ENCODE measurements at regions not wholly inside any gene's neighbourhood (a gene's known extent, or its start where the extent isn't known, plus 50 kb on each side); places are given as distances from the start of the nearest gene placed in this dataset.
"Not testable (repeated sequence)": the region's sequence is repeated elsewhere in the genome, so short reads cannot be mapped to it uniquely, and the experiment has no call there.

DNA sequence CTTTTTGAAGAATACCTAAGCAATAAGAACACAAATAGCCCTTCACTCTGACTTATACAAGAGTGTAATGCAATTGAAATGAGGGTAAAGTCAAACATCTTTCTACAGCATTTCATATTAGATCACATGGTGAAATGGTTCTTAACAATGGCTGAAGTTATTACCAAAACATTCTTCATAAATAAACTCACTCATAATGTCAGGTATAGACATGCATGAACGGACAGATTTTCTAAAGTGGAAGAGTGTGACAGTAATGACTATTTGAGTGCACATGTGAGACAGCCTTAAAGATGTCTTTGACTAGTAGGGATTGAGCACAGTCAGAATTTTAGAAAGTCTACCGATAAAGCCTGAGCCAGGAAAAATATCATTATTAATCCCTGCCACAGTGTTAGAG, 471.0 kb downstream of the ZPLD1 start:
- TF ChIP-seq ZNF274 (IDR thresholded peaks at IDR 0.05; ENCODE audit: low read depth, low read length), result no peak
- H3K4me3 ChIP-seq (ENCODE audit: low read length), result no peak overlapping the region

GRCh38 chr3:102906818-102907217, 472.0 kb downstream of the ZPLD1 start:
- no peak overlapping the region for H3K4me3 ChIP-seq (ENCODE audit: low read length)
- TF ChIP-seq ZNF274 (IDR thresholded peaks at IDR 0.05; ENCODE audit: low read depth, low read length), result no peak

DNA sequence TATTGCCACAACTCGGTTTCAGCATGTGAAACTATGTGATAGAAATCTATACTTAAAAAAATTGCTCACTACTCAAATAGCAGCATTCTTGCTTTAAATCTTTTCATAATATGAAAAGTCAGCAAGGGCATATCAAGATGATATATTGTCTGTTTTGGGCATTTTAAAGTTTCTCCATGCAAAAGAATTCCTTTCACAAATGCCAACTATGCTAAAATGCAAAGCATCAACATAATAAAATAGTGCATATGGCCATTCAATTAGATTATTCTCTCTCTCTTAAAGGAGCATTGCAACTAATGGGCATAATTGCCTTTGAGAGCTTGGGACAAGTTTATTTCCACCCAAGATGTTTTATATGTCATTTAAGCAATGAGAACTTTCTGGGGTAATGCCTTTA, 475.1 kb downstream of the ZPLD1 start:
- no peak overlapping the region for H3K4me3 ChIP-seq (ENCODE audit: low read length)
- TF ChIP-seq ZNF274 (IDR thresholded peaks at IDR 0.05; ENCODE audit: low read depth, low read length), result no peak

- no peak for TF ChIP-seq ZNF274 (IDR thresholded peaks at IDR 0.05; ENCODE audit: low read depth, low read length)
Measured at GRCh38 chr3:102916532-102916931, 481.7 kb downstream of the ZPLD1 start.

GRCh38 chr3:102926618-102927017, 491.8 kb downstream of the ZPLD1 start:
- no peak overlapping the region for H3K4me3 ChIP-seq (ENCODE audit: low read length)
- no peak for TF ChIP-seq ZNF274 (IDR thresholded peaks at IDR 0.05; ENCODE audit: low read depth, low read length)

More at GRCh38 chr3:102916532-102916931, 481.7 kb downstream of the ZPLD1 start:
- H3K4me3 ChIP-seq (ENCODE audit: low read length), result no peak overlapping the region

DNA sequence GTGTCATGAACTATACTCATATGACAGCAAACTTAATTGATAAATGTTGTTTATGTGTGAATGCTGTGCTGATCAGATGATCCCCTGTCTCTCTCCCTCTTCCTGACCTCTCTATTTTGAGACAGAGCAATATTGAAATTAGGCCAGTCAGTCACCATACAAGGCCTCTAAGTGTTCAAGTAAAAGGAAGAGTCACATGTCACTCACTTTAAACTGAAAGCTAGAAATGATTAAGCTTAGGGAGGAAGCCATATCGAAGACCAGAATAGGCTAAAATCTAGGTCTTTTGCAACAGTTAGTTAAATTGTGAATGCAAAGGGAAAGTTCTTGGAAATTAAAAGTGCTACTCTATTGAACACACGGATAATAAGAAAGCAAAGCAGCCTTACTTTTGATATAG, 498.6 kb downstream of the ZPLD1 start:
- TF ChIP-seq ZNF274 (IDR thresholded peaks at IDR 0.05; ENCODE audit: low read depth, low read length), result no peak

DNA sequence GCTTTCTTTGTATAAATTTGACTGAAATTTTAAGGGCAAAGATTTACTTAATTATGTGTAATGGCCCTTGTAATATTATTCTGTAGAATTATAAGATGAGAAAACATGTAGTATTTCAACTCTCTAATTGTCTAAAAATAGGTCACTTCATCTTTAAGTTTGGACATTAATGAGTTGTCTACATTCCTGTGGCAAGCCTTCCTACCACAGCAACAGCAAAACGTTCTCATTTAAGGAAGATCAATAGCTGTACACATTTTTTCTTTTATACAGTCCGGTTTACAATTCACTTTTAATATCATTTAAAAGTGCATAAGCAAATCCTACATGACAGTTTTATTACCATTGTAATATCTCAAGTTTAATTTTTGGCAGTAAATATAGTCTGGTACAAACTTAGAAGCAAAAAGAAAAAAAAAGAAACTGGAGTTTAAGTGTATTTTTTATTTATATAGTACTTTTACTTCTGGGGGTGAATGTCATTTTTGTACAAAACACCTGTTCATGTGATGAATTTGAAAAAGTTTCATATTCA, 501.8 kb downstream of the ZPLD1 start:
- no peak for TF ChIP-seq ZNF274 (IDR thresholded peaks at IDR 0.05; ENCODE audit: low read depth, low read length)
- H3K4me3 ChIP-seq (ENCODE audit: low read length), result no peak overlapping the region

More for the DNA sequence above, 498.6 kb downstream of the ZPLD1 start:
- H3K4me3 ChIP-seq (ENCODE audit: low read length), result no peak overlapping the region

- no peak overlapping the region for H3K4me3 ChIP-seq (ENCODE audit: low read length)
- no peak for TF ChIP-seq ZNF274 (IDR thresholded peaks at IDR 0.05; ENCODE audit: low read depth, low read length)
Measured at GRCh38 chr3:102941786-102942185, 507.0 kb downstream of the ZPLD1 start.

GRCh38 chr3:102946445-102946844, 511.6 kb downstream of the ZPLD1 start:
- H3K4me3 ChIP-seq (ENCODE audit: low read length), result not testable (repeated sequence)

- TF ChIP-seq ZNF274 (IDR thresholded peaks at IDR 0.05; ENCODE audit: low read depth, low read length), result no peak
- H3K4me3 ChIP-seq (ENCODE audit: low read length), result no peak overlapping the region
Measured at GRCh38 chr3:102972350-102972749, 537.5 kb downstream of the ZPLD1 start.

DNA sequence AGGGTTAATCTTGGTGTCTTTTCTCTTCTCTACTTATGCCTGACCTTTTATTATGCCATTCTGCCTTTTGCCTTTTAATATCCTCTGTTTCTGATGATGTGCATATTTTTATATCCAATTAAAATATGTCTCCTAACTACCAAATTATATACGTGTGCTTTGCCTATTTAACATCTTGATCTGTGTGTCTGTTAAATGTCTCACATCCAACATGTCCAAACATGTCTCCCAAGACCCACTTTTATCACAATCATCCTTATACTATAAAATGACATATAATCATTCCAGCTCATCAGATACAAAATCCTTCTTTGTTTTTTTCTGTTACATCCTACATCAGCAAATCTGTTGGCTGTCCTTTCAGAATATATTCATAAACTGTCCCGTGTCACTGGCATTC, 539.5 kb downstream of the ZPLD1 start:
- no peak for TF ChIP-seq ZNF274 (IDR thresholded peaks at IDR 0.05; ENCODE audit: low read depth, low read length)
- no peak overlapping the region for H3K4me3 ChIP-seq (ENCODE audit: low read length)

GRCh38 chr3:102979191-102979590, 544.4 kb downstream of the ZPLD1 start:
- TF ChIP-seq ZNF274 (IDR thresholded peaks at IDR 0.05; ENCODE audit: low read depth, low read length), result no peak
- no peak overlapping the region for H3K4me3 ChIP-seq (ENCODE audit: low read length)

GRCh38 chr3:102979682-102980354, 545.0 kb downstream of the ZPLD1 start:
- TF ChIP-seq ZNF274 (IDR thresholded peaks at IDR 0.05; ENCODE audit: low read depth, low read length), result no peak

GRCh38 chr3:102980355-102980696, 545.5 kb downstream of the ZPLD1 start:
- TF ChIP-seq ZNF274 (IDR thresholded peaks at IDR 0.05; ENCODE audit: low read depth, low read length), result no peak
- no peak overlapping the region for H3K4me3 ChIP-seq (ENCODE audit: low read length)

More at GRCh38 chr3:102979682-102980354, 545.0 kb downstream of the ZPLD1 start:
- H3K4me3 ChIP-seq (ENCODE audit: low read length), result no peak overlapping the region

DNA sequence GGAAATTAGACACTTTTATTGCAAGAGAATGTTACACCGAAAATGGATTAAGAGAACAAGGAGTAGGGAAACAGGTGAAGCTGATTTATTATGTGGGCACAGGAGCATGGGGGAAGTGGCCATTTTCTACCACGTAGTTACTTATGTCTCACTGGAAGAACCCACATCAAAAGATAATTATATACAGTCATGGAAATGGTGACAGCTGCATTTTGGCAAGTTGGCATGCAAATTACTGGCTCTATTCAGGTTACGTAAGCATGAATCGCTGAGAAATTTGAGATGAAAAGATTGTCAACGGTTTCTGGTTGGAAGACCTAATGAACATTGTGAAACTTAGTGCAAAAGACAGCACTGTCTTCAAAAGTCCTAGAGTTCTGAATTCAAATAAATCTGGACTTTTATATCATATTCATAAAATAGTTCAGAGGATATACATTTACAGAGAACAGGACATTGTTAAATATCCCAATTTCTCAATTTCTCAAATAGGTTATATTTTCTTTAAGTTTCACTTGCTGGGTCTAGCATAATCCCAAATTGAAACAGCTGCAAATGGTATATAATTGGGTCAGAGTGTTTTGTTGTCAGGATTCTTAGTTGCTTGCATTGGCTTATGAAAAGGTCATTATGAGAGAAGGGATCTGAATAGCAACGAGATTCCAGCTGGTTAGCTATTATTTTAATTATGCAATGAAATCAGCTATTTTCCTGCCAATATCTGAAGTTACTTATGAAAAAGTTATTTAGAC, 567.8 kb downstream of the ZPLD1 start:
- H3K4me3 ChIP-seq (ENCODE audit: low read length), result no peak overlapping the region

More for the DNA sequence above, 567.8 kb downstream of the ZPLD1 start:
- no peak for TF ChIP-seq ZNF274 (IDR thresholded peaks at IDR 0.05; ENCODE audit: low read depth, low read length)

Data from GM08714 (cell line).